HUES48 (cell line): ENCODE measurements at regions not wholly inside any gene's neighbourhood (a gene's known extent, or its start where the extent isn't known, plus 50 kb on each side); places are given as distances from the start of the nearest gene placed in this dataset.

ENCODE experiments used
- H3K27ac ChIP-seq: one replicate; pipeline ENCODE4 v1.7.0; 2013; ENCODE audit warnings: low read depth, low read length, inconsistent platforms
- H3K27me3 ChIP-seq: 2 replicates; pipeline ENCODE4 v1.6.1; 2013; ENCODE audit warnings: mild to moderate bottlenecking, low read length; ENCODE audit not compliant: control insufficient read depth, insufficient read depth
- H3K36me3 ChIP-seq: 2 replicates; pipeline ENCODE4 v1.6.1; 2013; ENCODE audit warnings: low read length; ENCODE audit not compliant: control insufficient read depth, insufficient read depth
- H3K4me1 ChIP-seq: 2 replicates; pipeline ENCODE4 v1.6.1; 2013; ENCODE audit warnings: mild to moderate bottlenecking, low read length; ENCODE audit not compliant: control insufficient read depth, insufficient read depth
- H3K4me3 ChIP-seq: 2 replicates; pipeline ENCODE4 v1.5.1; 2013; ENCODE audit warnings: mild to moderate bottlenecking, low read depth, low read length
- H3K9ac ChIP-seq: 2 replicates; pipeline ENCODE4 v1.6.1; 2013; ENCODE audit warnings: mild to moderate bottlenecking, low read depth, low read length, moderate library complexity
- H3K9me3 ChIP-seq: 2 replicates; pipeline ENCODE4 v1.6.1; 2013; ENCODE audit warnings: low read length; ENCODE audit not compliant: control insufficient read depth, insufficient read depth

DNA sequence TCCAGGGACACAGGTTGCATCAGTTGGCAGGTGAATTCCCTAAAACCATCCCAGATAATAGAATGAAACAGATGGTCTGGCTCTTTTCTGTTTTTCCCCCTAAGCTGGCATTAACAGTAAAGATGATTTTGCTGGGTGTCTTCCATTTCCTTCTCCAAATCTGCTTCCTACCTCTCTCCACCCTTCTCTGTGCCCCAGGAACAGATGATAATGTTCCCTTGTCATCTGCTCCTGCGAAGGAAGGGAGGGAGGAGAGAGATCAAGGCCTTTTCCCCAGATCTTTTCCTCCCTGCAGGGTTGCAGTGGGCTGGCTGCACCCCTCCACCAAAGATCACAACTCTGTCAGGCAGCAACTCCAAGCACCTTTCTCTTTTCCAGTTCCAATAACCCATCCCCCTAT lies 156.5 kb upstream of the PRDM1 start:
- H3K27me3 ChIP-seq: no peaks in the 10 kb centered on the region
- H3K4me1 ChIP-seq: no peaks in the 10 kb centered on the region
- no peaks in the 10 kb centered on the region for H3K36me3 ChIP-seq
- no peaks in the 10 kb centered on the region for H3K9me3 ChIP-seq
- H3K4me3 ChIP-seq: no peak overlapping the region
- no peak overlapping the region for H3K9ac ChIP-seq
- H3K27ac ChIP-seq: no peak overlapping the region

DNA sequence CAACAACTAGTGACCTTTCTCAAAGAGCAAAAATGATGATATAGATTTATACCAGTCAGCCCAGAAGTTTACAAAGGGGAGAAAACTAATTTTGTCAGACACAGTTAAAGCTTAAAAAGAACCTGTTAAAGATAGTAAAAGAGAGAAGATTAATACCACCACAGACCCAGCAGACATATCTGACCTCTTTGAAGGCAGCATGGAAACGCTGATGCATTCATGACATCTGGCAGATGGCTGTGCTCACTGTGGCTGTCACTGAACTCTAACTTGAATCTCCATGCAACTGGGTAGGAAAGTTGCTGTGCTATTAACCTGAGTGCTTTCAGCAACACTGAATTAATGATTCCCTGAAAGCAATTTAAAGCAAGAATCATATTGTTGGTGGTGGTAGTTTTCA lies 159.8 kb upstream of the PRDM1 start:
- Histone ChIP-seq H3K27me3 (no peaks in the 10 kb centered on the region), H3K36me3 (no peaks in the 10 kb centered on the region), H3K9me3 (no peaks in the 10 kb centered on the region), H3K4me3 (no peak overlapping the region), H3K4me1 (no peaks in the 10 kb centered on the region), H3K9ac (no peak overlapping the region), H3K27ac (no peak overlapping the region)

DNA sequence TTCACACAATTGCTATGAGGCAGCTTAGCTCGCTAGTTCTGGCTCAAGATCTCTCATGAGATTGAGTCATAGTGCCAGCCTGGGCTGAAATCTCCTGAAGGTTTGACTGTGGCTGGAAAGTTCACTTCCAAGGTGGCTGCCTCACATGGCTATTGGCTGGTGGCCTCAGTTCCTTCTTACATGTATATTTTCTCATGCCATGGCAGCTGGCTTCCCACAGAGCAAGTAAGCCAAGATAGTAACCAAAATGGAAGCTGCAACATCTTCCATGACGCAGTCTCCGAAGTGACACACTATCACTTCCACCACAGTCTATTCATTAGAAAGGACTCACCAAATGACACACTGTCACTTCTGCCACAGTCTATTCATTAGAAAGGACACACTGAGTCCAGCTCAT lies 160.4 kb upstream of the PRDM1 start:
- H3K4me1 ChIP-seq: no peaks in the 10 kb centered on the region
- H3K4me3 ChIP-seq: no peak overlapping the region
- H3K9ac ChIP-seq: no peak overlapping the region
- no peak overlapping the region for H3K27ac ChIP-seq
- no peaks in the 10 kb centered on the region for H3K9me3 ChIP-seq
- no peaks in the 10 kb centered on the region for H3K27me3 ChIP-seq
- no peaks in the 10 kb centered on the region for H3K36me3 ChIP-seq

DNA sequence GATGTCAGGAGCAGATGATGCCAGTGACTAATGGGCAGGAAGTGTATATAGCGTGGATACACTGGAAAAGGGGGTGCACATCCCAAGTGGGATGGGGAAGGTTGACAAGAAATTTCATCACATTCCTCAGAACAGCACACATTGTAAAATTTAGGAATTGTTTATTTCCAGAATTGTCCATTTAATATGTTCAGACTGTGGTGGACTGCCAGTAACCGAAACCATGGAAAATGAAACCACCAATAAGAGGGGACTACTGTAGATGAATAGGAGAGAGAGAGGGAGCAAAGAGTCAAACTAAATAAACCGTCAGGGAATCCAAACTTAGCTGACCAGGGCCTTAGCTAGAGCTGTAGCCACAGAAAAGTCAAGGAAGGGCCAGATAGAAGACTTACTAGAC lies 164.4 kb upstream of the PRDM1 start:
- Histone ChIP-seq H3K9ac (no peak overlapping the region), H3K4me1 (no peaks in the 10 kb centered on the region), H3K27me3 (no peaks in the 10 kb centered on the region), H3K36me3 (no peaks in the 10 kb centered on the region), H3K27ac (no peak overlapping the region), H3K4me3 (no peak overlapping the region), H3K9me3 (no peaks in the 10 kb centered on the region)

DNA sequence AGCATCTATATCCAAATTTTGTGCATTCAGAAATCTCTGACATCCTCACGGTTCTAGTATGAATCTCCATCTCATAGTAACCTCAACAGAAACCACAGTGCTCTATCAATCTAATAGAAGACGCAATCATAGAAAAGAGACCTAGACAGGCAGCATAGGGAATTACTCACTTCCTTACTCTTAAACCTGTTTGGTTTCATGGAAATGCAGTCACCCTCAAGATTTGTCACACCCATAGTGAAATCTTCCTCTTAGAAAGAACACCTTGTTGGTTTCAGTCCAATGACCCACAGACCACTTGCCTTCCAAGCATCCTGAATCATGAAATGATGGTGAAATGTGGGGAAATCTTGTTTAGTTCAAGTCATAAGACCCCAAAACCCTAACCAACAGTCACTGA lies 166.1 kb upstream of the PRDM1 start:
- no peaks in the 10 kb centered on the region for H3K4me1 ChIP-seq
- H3K9ac ChIP-seq: no peak overlapping the region
- H3K27ac ChIP-seq: no peak overlapping the region
- H3K9me3 ChIP-seq: no peaks in the 10 kb centered on the region
- no peaks in the 10 kb centered on the region for H3K27me3 ChIP-seq
- no peaks in the 10 kb centered on the region for H3K36me3 ChIP-seq
- H3K4me3 ChIP-seq: no peak overlapping the region

DNA sequence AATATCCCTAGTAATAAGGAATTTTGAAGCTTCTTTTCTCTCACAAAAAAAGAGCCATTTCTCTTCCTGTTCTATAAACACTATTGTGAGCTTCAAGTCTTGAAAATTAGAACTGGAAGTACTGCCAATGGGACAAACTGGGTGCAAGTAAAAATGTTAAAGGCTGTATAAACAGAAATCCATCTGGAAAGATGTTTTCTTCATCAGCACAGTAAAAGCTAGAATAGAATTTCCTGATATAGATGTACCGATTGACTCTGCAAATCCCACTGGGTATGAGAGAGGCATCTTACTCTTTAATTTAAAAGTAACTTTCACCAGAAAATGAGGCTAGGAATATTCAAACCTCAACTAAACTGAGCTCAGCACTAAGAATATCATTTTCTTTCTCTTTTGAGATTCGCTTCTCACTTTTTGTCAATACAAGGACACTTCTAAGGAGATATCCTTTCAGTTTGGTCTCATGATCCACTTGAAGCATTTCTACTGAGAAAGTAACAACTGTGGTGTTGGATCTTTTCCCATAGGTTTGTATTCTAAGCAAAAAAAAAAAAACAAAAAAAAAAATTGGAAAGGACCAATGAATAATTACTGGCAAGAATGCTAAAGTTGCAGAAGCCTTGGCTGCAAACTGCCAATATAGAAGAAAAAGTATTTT lies 169.0 kb upstream of the PRDM1 start:
- Histone ChIP-seq H3K36me3 (no peaks in the 10 kb centered on the region), H3K9ac (no peak overlapping the region), H3K9me3 (no peaks in the 10 kb centered on the region), H3K27me3 (no peaks in the 10 kb centered on the region), H3K4me1 (no peaks in the 10 kb centered on the region), H3K4me3 (no peak overlapping the region), H3K27ac (no peak overlapping the region)

DNA sequence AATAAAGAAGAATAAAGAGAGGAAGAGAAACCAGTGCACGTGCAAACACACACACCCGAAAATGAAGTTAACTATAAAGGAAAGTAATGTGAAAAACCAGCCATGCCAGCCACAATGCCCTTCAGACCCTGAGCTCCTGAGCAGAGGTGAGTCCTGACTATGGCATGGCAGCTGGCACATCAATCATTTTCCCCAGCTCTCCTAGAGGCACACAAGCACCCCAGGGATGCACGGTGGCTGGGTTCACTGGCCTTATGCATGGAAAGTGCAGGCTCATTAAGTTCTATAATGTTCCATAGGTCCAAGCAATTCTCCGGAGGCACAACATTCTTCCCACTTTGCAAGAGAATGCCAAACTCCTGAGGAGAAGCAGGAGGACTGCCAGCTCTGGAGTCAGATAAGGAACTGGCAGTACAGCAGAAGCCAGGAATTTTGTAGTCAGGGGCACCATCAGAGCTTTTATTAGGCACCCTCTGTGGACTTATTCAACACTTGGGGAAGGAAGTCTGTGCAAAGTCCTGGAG lies 175.0 kb upstream of the PRDM1 start:
- H3K27ac ChIP-seq: no peak overlapping the region
- H3K9me3 ChIP-seq: no peaks in the 10 kb centered on the region
- H3K9ac ChIP-seq: no peak overlapping the region

DNA sequence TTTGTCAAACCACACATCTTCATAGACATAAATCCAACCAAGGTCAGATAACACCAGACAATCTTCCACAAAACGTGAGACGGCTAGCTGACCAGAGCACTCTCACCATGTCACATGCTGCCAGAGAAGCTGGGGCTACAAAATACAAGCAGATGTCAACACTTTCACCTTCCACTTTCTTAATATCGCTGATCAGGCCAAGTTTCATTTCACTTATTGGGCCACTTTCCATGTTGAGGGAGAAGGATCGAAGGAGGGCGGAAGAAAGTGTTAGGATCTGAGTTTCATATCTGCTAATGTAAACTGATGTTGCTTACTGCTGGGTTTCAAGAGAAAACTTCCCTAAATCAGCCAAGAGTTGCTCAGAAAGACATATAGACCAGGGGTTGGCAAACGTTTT lies 177.0 kb upstream of the PRDM1 start:
- Histone ChIP-seq H3K4me3 (no peak overlapping the region), H3K27me3 (no peaks in the 10 kb centered on the region), H3K36me3 (no peaks in the 10 kb centered on the region), H3K27ac (no peak overlapping the region), H3K4me1 (no peaks in the 10 kb centered on the region), H3K9ac (no peak overlapping the region), H3K9me3 (no peaks in the 10 kb centered on the region)

More for the DNA sequence above, 175.0 kb upstream of the PRDM1 start:
- H3K27me3 ChIP-seq: no peaks in the 10 kb centered on the region
- no peaks in the 10 kb centered on the region for H3K36me3 ChIP-seq
- no peak overlapping the region for H3K4me3 ChIP-seq
- H3K4me1 ChIP-seq: no peaks in the 10 kb centered on the region

DNA sequence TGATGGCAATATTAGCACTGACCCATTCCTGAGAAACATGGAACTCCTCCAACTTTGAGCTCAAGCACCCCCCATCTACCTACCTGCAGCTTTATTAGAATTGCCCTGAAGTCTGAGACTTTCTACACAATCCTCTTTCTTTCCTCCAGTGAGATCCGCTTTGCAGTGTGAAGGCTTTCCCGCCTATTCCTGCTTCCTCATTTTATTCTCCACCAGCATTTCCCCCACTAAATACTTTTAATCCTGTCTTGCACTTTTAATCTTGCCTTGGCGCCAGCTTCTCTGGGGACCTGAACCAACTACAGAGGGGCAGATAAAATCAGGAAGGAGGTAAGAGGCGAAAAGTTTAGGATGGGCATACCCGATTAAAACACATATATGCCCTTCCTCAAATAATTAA lies 178.1 kb upstream of the PRDM1 start:
- Histone ChIP-seq H3K9me3 (no peaks in the 10 kb centered on the region), H3K4me1 (no peaks in the 10 kb centered on the region), H3K27me3 (no peaks in the 10 kb centered on the region), H3K27ac (no peak overlapping the region), H3K4me3 (no peak overlapping the region), H3K36me3 (no peaks in the 10 kb centered on the region), H3K9ac (no peak overlapping the region)

DNA sequence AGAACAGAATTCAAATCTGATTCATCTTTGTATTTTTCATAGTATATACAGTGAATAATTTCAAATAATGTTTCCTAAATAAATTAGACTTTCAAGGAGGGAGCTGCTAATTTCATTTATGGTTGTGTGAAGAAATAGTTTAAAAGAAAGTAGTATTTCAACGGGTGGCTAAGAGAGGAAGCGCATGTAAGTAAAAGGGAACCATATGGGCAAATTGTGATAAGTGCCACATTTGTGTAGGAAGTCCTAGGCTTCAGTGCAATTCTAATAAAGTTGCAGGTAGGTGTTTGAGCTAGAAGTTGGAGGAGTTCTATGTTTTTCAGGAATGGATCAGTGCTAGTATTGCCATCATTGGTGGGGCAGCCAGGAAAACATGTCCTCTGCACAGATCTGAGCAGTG lies 178.8 kb upstream of the PRDM1 start:
- Histone ChIP-seq H3K27me3 (no peaks in the 10 kb centered on the region), H3K4me3 (no peak overlapping the region), H3K4me1 (no peaks in the 10 kb centered on the region), H3K27ac (no peak overlapping the region), H3K9ac (no peak overlapping the region), H3K36me3 (no peaks in the 10 kb centered on the region), H3K9me3 (no peaks in the 10 kb centered on the region)

DNA sequence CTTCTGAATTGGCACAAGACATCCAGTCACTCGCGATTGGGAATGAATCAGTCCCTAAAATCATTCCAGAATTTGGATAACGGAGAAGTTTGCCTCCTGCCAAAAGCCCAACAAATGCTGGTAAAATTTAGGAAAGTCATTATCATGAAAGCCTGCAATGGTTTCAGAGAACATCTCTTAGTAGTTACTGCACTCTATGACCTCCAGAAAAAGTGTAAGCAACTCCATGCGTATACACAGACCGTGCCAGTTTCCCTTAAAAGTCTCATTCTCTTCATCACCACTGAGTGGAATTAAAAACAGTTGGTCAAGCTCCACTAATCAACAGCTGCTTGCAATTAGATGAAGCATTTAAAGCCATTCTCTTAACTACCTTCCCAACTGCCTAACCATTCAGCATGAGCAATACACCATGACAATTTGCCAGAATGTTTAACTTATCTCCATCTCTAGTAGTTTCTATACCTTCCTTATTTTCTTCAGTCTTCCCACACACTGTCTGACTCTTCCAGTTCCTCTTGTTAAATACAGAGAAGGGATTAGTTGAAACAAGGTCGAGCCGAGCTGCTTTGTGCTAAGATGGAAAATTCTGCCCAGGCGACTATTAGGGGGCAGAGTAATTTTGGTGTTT lies 183.6 kb upstream of the PRDM1 start:
- H3K36me3 ChIP-seq: no peaks in the 10 kb centered on the region
- no peak overlapping the region for H3K27ac ChIP-seq
- H3K9me3 ChIP-seq: no peaks in the 10 kb centered on the region
- no peaks in the 10 kb centered on the region for H3K27me3 ChIP-seq
- H3K4me3 ChIP-seq: no peak overlapping the region
- no peak overlapping the region for H3K9ac ChIP-seq
- no peaks in the 10 kb centered on the region for H3K4me1 ChIP-seq
